NB4 (cell line): ENCODE measurements at regions not wholly inside any gene's neighbourhood (a gene's known extent, or its start where the extent isn't known, plus 50 kb on each side); places are given as distances from the start of the nearest gene placed in this dataset.

Experiments
- DNase-seq: peaks from one replicate; pipeline ENCODE4 v3.0.0; 2010; ENCODE audit warnings: low read depth
- H3K4me3 ChIP-seq: one replicate; pipeline ENCODE4 v1.5.1; 2011; ENCODE audit warnings: mild to moderate bottlenecking, low read depth, low read length, moderate library complexity
- MYC ChIP-seq: IDR thresholded peaks from 2 replicates; pipeline ENCODE4 v1.6.1; 2011; ENCODE audit warnings: low read depth, low read length
- POLR2A ChIP-seq: IDR thresholded peaks from 2 replicates; pipeline ENCODE4 v1.6.1; 2011; ENCODE audit warnings: mild to moderate bottlenecking; ENCODE audit not compliant: insufficient read length; ENCODE audit errors: extremely low read depth
- TF ChIP-seq, protein P1 (sequence below): IDR thresholded peaks from one replicate; pipeline ENCODE4 v1.5.1; 2012; ENCODE audit warnings: low read depth, low read length
- TF ChIP-seq, protein P2 (sequence below): IDR thresholded peaks from 2 replicates; pipeline ENCODE4 v1.6.1; 2011; ENCODE audit warnings: low read depth, low read length

- no peak overlapping the region for H3K4me3 ChIP-seq
- TF ChIP-seq, protein P1, sequence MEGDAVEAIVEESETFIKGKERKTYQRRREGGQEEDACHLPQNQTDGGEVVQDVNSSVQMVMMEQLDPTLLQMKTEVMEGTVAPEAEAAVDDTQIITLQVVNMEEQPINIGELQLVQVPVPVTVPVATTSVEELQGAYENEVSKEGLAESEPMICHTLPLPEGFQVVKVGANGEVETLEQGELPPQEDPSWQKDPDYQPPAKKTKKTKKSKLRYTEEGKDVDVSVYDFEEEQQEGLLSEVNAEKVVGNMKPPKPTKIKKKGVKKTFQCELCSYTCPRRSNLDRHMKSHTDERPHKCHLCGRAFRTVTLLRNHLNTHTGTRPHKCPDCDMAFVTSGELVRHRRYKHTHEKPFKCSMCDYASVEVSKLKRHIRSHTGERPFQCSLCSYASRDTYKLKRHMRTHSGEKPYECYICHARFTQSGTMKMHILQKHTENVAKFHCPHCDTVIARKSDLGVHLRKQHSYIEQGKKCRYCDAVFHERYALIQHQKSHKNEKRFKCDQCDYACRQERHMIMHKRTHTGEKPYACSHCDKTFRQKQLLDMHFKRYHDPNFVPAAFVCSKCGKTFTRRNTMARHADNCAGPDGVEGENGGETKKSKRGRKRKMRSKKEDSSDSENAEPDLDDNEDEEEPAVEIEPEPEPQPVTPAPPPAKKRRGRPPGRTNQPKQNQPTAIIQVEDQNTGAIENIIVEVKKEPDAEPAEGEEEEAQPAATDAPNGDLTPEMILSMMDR = no peak
- TF ChIP-seq, protein P2, sequence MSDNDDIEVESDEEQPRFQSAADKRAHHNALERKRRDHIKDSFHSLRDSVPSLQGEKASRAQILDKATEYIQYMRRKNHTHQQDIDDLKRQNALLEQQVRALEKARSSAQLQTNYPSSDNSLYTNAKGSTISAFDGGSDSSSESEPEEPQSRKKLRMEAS = no peak
- TF ChIP-seq POLR2A (no peak), MYC (no peak)
Measured at GRCh38 chr1:22248746-22249145, 105.8 kb upstream of the WNT4 start.

DNA sequence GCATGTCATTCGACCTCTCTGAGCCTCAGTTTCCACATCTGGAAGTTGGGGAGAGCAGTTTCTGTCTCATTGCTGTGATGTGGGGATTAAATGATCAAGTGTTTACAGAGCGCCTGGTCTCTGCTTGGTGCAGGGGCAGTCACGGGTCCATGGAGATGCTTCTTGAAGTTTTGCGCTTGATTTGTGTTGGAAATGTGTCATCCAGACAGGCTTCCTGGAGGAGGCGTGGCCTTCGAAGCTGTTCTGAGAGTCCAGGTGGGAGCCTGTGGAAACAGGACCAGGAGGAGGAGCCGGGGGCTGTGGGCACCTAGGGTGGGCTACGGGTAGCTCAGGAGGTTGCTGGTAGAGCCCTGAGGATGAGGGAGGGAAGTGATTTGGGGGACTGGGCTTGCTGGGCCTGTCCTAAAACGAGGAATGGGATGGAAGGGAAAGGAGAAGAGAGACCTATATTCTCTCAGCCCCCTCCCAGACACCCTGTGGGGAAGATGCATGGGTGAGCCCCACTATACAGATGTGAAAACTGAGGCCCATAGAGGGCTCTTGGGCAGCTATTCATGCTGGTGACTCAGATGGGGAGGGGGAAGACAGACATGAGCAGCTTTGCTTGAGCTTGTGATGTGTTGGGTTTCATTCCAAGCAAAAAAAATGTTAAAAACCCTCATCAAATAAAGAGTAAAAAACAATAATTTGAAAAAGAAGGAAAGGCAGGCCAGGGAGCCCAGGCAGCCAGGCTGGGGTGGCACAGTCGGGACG lies 107.2 kb upstream of the WNT4 start:
- DNase-seq = no peak
- H3K4me3 ChIP-seq = no peak overlapping the region
- TF ChIP-seq MYC (no peak), POLR2A (no peak)
- TF ChIP-seq, protein P1 = no peak
- TF ChIP-seq, protein P2 = no peak

More at GRCh38 chr1:22248746-22249145, 105.8 kb upstream of the WNT4 start:
- no peak for DNase-seq

DNA sequence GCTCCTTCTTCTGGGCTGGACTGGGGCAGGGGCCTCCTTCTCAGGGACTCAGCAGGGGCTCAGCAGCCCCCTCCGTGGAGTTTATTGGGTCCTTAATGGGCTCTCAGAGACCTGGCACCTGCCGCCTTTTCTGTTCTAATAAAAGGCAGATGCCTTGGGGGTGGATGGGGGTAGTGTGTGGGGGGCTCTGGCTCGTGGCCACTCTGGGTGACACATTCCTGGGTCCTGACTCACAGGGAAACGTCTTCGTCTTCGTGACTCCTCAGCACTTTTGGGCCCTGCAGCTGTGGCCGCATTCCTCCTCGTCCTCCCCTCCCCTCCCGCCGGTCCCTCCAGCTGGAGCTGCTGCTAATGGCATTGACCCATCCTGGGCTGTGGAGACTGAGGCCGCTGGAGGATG lies 107.8 kb upstream of the WNT4 start:
- TF ChIP-seq MYC = no peak
- TF ChIP-seq, protein P2 = no peak
- no peak for TF ChIP-seq POLR2A
- TF ChIP-seq, protein P1 = no peak
- no peak for DNase-seq
- H3K4me3 ChIP-seq = no peak overlapping the region

GRCh38 chr1:22252251-22252650 lies 109.4 kb upstream of the WNT4 start:
- DNase-seq = no peak
- TF ChIP-seq, protein P1 = no peak
- TF ChIP-seq MYC (no peak), POLR2A (no peak)
- TF ChIP-seq, protein P2 = no peak
- no peak overlapping the region for H3K4me3 ChIP-seq

DNA sequence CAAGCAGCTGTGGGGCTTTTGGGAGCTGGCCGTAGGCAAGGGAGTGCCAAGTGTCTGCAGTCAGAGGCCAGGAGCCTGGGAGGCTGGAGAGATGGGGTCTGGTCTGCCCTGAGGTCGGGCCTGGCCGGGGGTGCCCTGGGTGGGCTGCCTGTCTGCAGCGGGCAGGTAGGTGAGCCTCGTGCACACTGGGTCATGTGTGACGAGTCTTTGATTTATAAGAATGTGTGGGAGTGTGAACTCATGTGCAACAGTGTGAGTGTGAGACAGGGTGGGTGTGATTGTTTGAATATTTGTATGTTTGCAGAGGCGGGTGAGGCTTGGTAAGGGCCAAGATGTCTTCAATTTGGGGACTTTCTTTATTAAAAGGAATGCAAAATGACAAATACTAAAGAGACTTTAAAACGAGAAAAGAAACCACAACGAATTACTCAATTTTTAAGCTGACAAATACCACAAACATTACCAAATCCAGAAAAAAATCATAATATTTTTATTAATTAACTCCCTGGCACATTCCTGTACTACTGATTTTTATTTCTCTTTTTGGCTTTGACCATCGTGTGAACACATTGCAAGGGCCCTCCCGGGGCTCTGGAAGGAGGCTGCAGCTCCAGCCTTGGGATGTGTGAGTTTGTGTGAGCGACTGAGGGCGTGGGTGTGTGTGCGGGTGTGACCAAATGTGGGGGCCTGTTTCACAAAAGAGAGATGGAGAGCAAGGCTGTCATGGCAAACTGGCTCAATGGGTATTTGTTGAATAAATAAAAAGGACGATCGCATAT lies 110.3 kb upstream of the WNT4 start:
- no peak overlapping the region for H3K4me3 ChIP-seq
- no peak for DNase-seq
- TF ChIP-seq MYC (no peak), POLR2A (no peak)
- TF ChIP-seq, protein P2 = no peak
- TF ChIP-seq, protein P1 = no peak
